ENCODE measurements at regions not wholly inside any gene's neighbourhood (a gene's known extent, or its start where the extent isn't known, plus 50 kb on each side); places are given as distances from the start of the nearest gene placed in this dataset.

- DNase-seq: no peak
- no peaks in the 10 kb centered on the region for H3K9me3 Mint-ChIP-seq
- TF ChIP-seq, protein P1, sequence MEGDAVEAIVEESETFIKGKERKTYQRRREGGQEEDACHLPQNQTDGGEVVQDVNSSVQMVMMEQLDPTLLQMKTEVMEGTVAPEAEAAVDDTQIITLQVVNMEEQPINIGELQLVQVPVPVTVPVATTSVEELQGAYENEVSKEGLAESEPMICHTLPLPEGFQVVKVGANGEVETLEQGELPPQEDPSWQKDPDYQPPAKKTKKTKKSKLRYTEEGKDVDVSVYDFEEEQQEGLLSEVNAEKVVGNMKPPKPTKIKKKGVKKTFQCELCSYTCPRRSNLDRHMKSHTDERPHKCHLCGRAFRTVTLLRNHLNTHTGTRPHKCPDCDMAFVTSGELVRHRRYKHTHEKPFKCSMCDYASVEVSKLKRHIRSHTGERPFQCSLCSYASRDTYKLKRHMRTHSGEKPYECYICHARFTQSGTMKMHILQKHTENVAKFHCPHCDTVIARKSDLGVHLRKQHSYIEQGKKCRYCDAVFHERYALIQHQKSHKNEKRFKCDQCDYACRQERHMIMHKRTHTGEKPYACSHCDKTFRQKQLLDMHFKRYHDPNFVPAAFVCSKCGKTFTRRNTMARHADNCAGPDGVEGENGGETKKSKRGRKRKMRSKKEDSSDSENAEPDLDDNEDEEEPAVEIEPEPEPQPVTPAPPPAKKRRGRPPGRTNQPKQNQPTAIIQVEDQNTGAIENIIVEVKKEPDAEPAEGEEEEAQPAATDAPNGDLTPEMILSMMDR (IDR thresholded peaks at IDR 0.05): no peak
- no peak overlapping the region for H3K27ac Mint-ChIP-seq
- peaks cover 10 to 21% of the 10 kb centered on the region in 2 donors for H3K27me3 Mint-ChIP-seq (ENCODE audit: low read depth in 2 of 2)
- H3K4me3 Mint-ChIP-seq: no peak overlapping the region
- H3K36me3 Mint-ChIP-seq: no peaks in the 10 kb centered on the region
- ATAC-seq: no peak
- Histone ChIP-seq H3K27ac (ENCODE audit: low read length) (no peak overlapping the region), H3K36me3 (ENCODE audit: control insufficient read depth, insufficient read depth, low read length) (no peaks in the 10 kb centered on the region), H3K4me3 (ENCODE audit: low read length) (no peak overlapping the region), H3K27me3 (ENCODE audit: control insufficient read depth, insufficient read depth, low read length) (no peaks in the 10 kb centered on the region), H3K4me1 (ENCODE audit: control insufficient read depth, insufficient read depth, low read length) (no peaks in the 10 kb centered on the region), H3K9me3 (ENCODE audit: control insufficient read depth, insufficient read depth, low read length) (no peaks in the 10 kb centered on the region)
- H3K4me1 Mint-ChIP-seq: no peaks in the 10 kb centered on the region
- intact Hi-C loops (cut with micrococcal nuclease): no loop called here
- 29% methylated on average over 1 of the region's 1 CpG for WGBS (ENCODE audit: insufficient coverage)
Measured at GRCh38 chr14:66038618-66039017, 447.6 kb upstream of the CCDC196 start.

DNA sequence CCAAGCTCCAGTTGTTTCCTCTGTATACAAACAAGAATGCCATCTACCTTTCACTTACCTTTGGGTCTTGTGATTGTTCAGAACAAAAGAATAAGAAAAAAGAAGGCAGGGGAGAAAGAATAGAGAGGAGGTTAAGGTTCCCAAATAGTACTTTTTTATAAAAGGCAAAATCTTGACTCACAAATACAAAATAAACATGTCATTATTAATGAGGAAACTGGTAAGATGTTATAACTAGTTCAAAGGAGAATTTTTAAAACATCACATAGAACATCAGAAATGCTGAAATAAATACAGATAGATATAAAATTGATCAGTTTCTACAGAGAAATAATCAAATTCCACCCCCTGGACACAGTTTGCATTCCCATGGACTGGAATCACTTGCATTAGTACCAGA lies 446.7 kb upstream of the CCDC196 start:
- peaks cover 10 to 21% of the 10 kb centered on the region in 2 donors for H3K27me3 Mint-ChIP-seq (ENCODE audit: low read depth in 2 of 2)
- TF ChIP-seq, protein P1 (IDR thresholded peaks at IDR 0.05): no peak
- H3K27ac Mint-ChIP-seq: no peak overlapping the region
- H3K36me3 Mint-ChIP-seq: no peaks in the 10 kb centered on the region
- H3K4me3 Mint-ChIP-seq: no peak overlapping the region
- H3K4me1 Mint-ChIP-seq: no peaks in the 10 kb centered on the region
- no peak for ATAC-seq
- no peak overlapping the region for H3K27ac ChIP-seq (ENCODE audit: low read length)
- no peaks in the 10 kb centered on the region for H3K36me3 ChIP-seq (ENCODE audit: control insufficient read depth, insufficient read depth, low read length)
- H3K9me3 Mint-ChIP-seq: no peaks in the 10 kb centered on the region
- H3K4me1 ChIP-seq (ENCODE audit: control insufficient read depth, insufficient read depth, low read length): no peaks in the 10 kb centered on the region
- no peak for DNase-seq
- H3K27me3 ChIP-seq (ENCODE audit: control insufficient read depth, insufficient read depth, low read length): no peaks in the 10 kb centered on the region
- no peaks in the 10 kb centered on the region for H3K9me3 ChIP-seq (ENCODE audit: control insufficient read depth, insufficient read depth, low read length)
- intact Hi-C loops (cut with micrococcal nuclease): no loop called here
- H3K4me3 ChIP-seq (ENCODE audit: low read length): no peak overlapping the region

- H3K27me3 Mint-ChIP-seq (ENCODE audit: low read depth in 2 of 2): peaks cover 10 to 21% of the 10 kb centered on the region in 2 donors
- no peak overlapping the region for H3K4me3 Mint-ChIP-seq
- TF ChIP-seq, protein P1 (IDR thresholded peaks at IDR 0.05): no peak
- 83% methylated on average over 5 of the region's 6 CpGs for WGBS (ENCODE audit: insufficient coverage)
- Histone ChIP-seq H3K27ac (ENCODE audit: low read length) (no peak overlapping the region), H3K9me3 (ENCODE audit: control insufficient read depth, insufficient read depth, low read length) (no peaks in the 10 kb centered on the region), H3K36me3 (ENCODE audit: control insufficient read depth, insufficient read depth, low read length) (no peaks in the 10 kb centered on the region), H3K4me3 (ENCODE audit: low read length) (no peak overlapping the region), H3K4me1 (ENCODE audit: control insufficient read depth, insufficient read depth, low read length) (no peaks in the 10 kb centered on the region), H3K27me3 (ENCODE audit: control insufficient read depth, insufficient read depth, low read length) (no peaks in the 10 kb centered on the region)
- intact Hi-C loops (cut with micrococcal nuclease): no loop called here
- no peaks in the 10 kb centered on the region for H3K36me3 Mint-ChIP-seq
- H3K4me1 Mint-ChIP-seq: no peaks in the 10 kb centered on the region
- H3K9me3 Mint-ChIP-seq: no peaks in the 10 kb centered on the region
- no peak overlapping the region for H3K27ac Mint-ChIP-seq
- no peak for ATAC-seq
- DNase-seq: no peak
Measured at GRCh38 chr14:66041582-66041981, 444.6 kb upstream of the CCDC196 start.

- intact Hi-C loops (cut with micrococcal nuclease): no loop called here
- no peak for ATAC-seq
- Mint-ChIP-seq H3K4me3 (no peak overlapping the region), H3K27ac (no peak overlapping the region), H3K4me1 (no peaks in the 10 kb centered on the region), H3K9me3 (no peaks in the 10 kb centered on the region), H3K36me3 (no peaks in the 10 kb centered on the region), H3K27me3 (ENCODE audit: low read depth in 2 of 2) (peaks cover 17 to 21% of the 10 kb centered on the region in 2 donors)
- no peaks in the 10 kb centered on the region for H3K4me1 ChIP-seq (ENCODE audit: control insufficient read depth, insufficient read depth, low read length)
- H3K36me3 ChIP-seq (ENCODE audit: control insufficient read depth, insufficient read depth, low read length): no peaks in the 10 kb centered on the region
- TF ChIP-seq, protein P1 (IDR thresholded peaks at IDR 0.05): no peak
- H3K27ac ChIP-seq (ENCODE audit: low read length): no peak overlapping the region
- no peak for DNase-seq
- no peak overlapping the region for H3K4me3 ChIP-seq (ENCODE audit: low read length)
- H3K9me3 ChIP-seq (ENCODE audit: control insufficient read depth, insufficient read depth, low read length): no peaks in the 10 kb centered on the region
- H3K27me3 ChIP-seq (ENCODE audit: control insufficient read depth, insufficient read depth, low read length): no peaks in the 10 kb centered on the region
Measured at GRCh38 chr14:66043921-66044320, 442.2 kb upstream of the CCDC196 start.

Measured in natural killer cell (primary cell).